ENCODE measurements at regions not wholly inside any gene's neighbourhood (a gene's known extent, or its start where the extent isn't known, plus 50 kb on each side); places are given as distances from the start of the nearest gene placed in this dataset.

DNA sequence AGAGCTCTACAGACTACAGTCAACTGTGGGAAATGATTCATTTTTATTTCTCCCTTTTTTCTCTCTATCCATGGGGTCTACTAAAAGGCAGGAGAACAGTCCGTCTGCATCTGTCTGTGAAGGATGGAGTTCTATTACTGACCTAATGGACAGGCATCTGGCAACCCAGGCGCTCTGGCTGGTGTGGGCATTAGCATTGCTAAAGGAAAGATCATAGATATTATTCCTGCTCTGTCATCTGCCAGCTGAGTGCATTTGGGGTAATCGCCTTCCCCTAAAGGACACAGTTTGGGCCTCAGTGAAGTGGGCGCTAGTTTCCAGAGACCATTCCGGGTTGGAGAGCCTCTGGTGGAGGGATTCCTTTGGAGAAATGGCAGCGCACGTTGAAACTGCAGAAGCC lies 201.3 kb upstream of the TCERG1L start:
- DNase-seq = no peak
- H3K4me3 Mint-ChIP-seq (ENCODE audit: low read depth, unreplicated experiment) = no peak overlapping the region
- peaks cover 5% of the 10 kb centered on the region for H3K9me3 Mint-ChIP-seq (ENCODE audit: low read depth, unreplicated experiment)
- intact Hi-C loops (cut with micrococcal nuclease; ENCODE audit: unreplicated experiment) = no loop called here
- no peak overlapping the region for H3K27ac Mint-ChIP-seq (ENCODE audit: unreplicated experiment)
- peaks cover 36% of the 10 kb centered on the region for H3K27me3 Mint-ChIP-seq (ENCODE audit: unreplicated experiment)
- TF ChIP-seq, protein P1, sequence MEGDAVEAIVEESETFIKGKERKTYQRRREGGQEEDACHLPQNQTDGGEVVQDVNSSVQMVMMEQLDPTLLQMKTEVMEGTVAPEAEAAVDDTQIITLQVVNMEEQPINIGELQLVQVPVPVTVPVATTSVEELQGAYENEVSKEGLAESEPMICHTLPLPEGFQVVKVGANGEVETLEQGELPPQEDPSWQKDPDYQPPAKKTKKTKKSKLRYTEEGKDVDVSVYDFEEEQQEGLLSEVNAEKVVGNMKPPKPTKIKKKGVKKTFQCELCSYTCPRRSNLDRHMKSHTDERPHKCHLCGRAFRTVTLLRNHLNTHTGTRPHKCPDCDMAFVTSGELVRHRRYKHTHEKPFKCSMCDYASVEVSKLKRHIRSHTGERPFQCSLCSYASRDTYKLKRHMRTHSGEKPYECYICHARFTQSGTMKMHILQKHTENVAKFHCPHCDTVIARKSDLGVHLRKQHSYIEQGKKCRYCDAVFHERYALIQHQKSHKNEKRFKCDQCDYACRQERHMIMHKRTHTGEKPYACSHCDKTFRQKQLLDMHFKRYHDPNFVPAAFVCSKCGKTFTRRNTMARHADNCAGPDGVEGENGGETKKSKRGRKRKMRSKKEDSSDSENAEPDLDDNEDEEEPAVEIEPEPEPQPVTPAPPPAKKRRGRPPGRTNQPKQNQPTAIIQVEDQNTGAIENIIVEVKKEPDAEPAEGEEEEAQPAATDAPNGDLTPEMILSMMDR (IDR thresholded peaks at IDR 0.05; ENCODE audit: unreplicated experiment) = no peak
- H3K4me1 Mint-ChIP-seq (ENCODE audit: low read depth, unreplicated experiment) = no peaks in the 10 kb centered on the region
- CTCF ChIA-PET = no interaction called here
- no peaks in the 10 kb centered on the region for H3K36me3 Mint-ChIP-seq (ENCODE audit: insufficient read depth, unreplicated experiment)
- BruUV-seq (replicated peaks) = no TSS peak

DNA sequence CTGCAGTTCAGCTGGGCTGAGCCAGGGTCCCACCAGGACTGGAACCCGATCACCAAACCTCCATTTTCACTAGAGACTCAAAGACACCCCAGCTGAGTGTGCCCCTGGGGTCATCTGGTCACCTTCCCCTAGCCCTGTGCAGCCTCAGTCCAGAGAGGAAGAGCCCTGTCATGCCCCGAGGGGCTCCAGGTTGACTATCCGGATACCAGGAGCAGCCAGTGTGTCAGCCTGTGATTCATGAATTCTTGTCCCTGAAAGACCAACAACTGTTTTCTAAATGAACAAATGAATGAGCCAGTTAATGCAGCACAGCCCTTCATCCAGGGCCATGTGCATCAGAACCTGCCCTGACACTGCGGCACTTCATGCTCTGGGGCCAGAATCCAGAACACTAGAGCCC lies 201.9 kb upstream of the TCERG1L start:
- intact Hi-C loops (cut with micrococcal nuclease; ENCODE audit: unreplicated experiment) = no loop called here
- Mint-ChIP-seq H3K36me3 (ENCODE audit: insufficient read depth, unreplicated experiment) (no peaks in the 10 kb centered on the region), H3K27ac (ENCODE audit: unreplicated experiment) (no peak overlapping the region), H3K4me1 (ENCODE audit: low read depth, unreplicated experiment) (no peaks in the 10 kb centered on the region), H3K27me3 (ENCODE audit: unreplicated experiment) (peaks cover 42% of the 10 kb centered on the region), H3K9me3 (ENCODE audit: low read depth, unreplicated experiment) (peaks cover 5% of the 10 kb centered on the region), H3K4me3 (ENCODE audit: low read depth, unreplicated experiment) (no peak overlapping the region)
- TF ChIP-seq, protein P1 (IDR thresholded peaks at IDR 0.05; ENCODE audit: unreplicated experiment) = no peak
- no TSS peak for BruUV-seq (replicated peaks)
- CTCF ChIA-PET = no interaction called here
- DNase-seq = no peak

DNA sequence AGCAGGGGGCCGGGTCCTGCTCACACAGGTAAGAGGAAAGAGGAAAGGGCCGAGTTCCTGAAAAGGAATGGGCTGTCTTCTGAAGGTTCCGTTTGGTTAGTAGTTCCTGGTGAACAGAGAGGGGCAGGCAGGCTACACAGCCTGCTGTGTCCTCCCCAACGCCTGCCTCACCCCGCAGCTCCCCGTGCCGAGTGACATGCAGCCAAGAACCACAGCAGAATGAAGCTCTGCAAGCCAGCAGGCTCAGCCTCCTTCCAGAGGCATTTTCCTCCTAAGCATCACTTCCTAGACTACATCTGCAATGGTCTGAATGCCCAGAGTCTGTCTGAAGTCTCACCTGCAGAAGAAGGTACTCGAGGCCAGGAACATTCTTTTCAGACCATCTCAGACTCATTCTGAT lies 202.4 kb upstream of the TCERG1L start:
- TF ChIP-seq, protein P1 (IDR thresholded peaks at IDR 0.05; ENCODE audit: unreplicated experiment) = no peak
- no peak overlapping the region for H3K27ac Mint-ChIP-seq (ENCODE audit: unreplicated experiment)
- BruUV-seq (replicated peaks) = no TSS peak
- no peaks in the 10 kb centered on the region for H3K4me1 Mint-ChIP-seq (ENCODE audit: low read depth, unreplicated experiment)
- no peaks in the 10 kb centered on the region for H3K36me3 Mint-ChIP-seq (ENCODE audit: insufficient read depth, unreplicated experiment)
- CTCF ChIA-PET = no interaction called here
- DNase-seq = no peak
- H3K27me3 Mint-ChIP-seq (ENCODE audit: unreplicated experiment) = peaks cover 38% of the 10 kb centered on the region
- H3K4me3 Mint-ChIP-seq (ENCODE audit: low read depth, unreplicated experiment) = no peak overlapping the region
- intact Hi-C loops (cut with micrococcal nuclease; ENCODE audit: unreplicated experiment) = no loop called here
- peaks cover 5% of the 10 kb centered on the region for H3K9me3 Mint-ChIP-seq (ENCODE audit: low read depth, unreplicated experiment)

DNA sequence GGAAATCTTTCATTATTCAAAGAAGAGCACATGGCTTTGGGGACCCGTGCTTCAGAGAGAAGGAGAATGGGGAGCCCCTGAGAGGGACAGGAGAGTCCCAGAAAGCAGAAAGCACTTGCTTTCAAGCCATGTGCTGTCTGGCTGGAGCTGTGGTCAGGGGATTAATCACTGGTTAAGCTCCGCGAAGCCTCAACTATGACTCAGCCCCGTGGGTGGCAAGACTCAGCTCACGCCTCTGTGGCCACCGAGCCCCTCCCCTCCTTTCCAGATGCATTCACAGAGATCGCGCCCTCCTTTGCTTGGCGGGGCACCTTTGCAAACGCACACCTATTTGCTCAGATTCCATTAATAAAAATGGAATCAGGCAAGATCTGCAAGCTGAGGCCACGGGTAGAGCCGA lies 202.9 kb upstream of the TCERG1L start:
- intact Hi-C loops (cut with micrococcal nuclease; ENCODE audit: unreplicated experiment) = no loop called here
- CTCF ChIA-PET = no interaction called here
- H3K4me1 Mint-ChIP-seq (ENCODE audit: low read depth, unreplicated experiment) = no peaks in the 10 kb centered on the region
- peak; percentile 6 for DNase-seq
- TF ChIP-seq, protein P1 (IDR thresholded peaks at IDR 0.05; ENCODE audit: unreplicated experiment) = no peak
- H3K36me3 Mint-ChIP-seq (ENCODE audit: insufficient read depth, unreplicated experiment) = no peaks in the 10 kb centered on the region
- peaks cover 3% of the 10 kb centered on the region for H3K9me3 Mint-ChIP-seq (ENCODE audit: low read depth, unreplicated experiment)
- no peak overlapping the region for H3K4me3 Mint-ChIP-seq (ENCODE audit: low read depth, unreplicated experiment)
- BruUV-seq (replicated peaks) = no TSS peak
- no peak overlapping the region for H3K27ac Mint-ChIP-seq (ENCODE audit: unreplicated experiment)
- peaks cover 33% of the 10 kb centered on the region for H3K27me3 Mint-ChIP-seq (ENCODE audit: unreplicated experiment)

DNA sequence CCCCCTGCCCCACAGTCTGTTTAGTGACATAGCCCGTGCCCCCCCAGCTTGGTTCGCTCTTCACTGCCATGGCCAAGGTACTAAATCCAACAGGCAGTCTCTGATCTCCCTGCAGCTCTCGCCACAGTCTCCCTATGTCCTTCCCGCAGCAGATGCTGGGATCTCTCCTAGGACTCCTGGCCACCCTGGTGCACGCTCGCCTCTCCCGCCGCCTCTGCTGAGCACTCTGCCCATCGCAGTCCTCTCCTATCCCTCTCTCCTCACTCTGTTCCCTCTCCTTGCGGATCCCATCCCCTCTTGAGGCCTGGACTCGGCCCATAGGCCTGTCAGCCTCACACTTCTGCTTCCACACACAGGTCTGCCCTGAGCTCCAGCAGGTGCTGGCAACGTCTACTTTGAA lies 204.8 kb upstream of the TCERG1L start:
- BruUV-seq (replicated peaks) = no TSS peak
- CTCF ChIA-PET = no interaction called here
- Mint-ChIP-seq H3K9me3 (ENCODE audit: low read depth, unreplicated experiment) (no peaks in the 10 kb centered on the region), H3K36me3 (ENCODE audit: insufficient read depth, unreplicated experiment) (no peaks in the 10 kb centered on the region), H3K27me3 (ENCODE audit: unreplicated experiment) (peaks cover 29% of the 10 kb centered on the region), H3K4me3 (ENCODE audit: low read depth, unreplicated experiment) (no peak overlapping the region), H3K4me1 (ENCODE audit: low read depth, unreplicated experiment) (no peaks in the 10 kb centered on the region), H3K27ac (ENCODE audit: unreplicated experiment) (no peak overlapping the region)
- intact Hi-C loops (cut with micrococcal nuclease; ENCODE audit: unreplicated experiment) = no loop called here
- no peak for DNase-seq
- TF ChIP-seq, protein P1 (IDR thresholded peaks at IDR 0.05; ENCODE audit: unreplicated experiment) = no peak

All from Calu3 (cell line).